ENCODE measurements at regions not wholly inside any gene's neighbourhood (a gene's known extent, or its start where the extent isn't known, plus 50 kb on each side); places are given as distances from the start of the nearest gene placed in this dataset.

DNA sequence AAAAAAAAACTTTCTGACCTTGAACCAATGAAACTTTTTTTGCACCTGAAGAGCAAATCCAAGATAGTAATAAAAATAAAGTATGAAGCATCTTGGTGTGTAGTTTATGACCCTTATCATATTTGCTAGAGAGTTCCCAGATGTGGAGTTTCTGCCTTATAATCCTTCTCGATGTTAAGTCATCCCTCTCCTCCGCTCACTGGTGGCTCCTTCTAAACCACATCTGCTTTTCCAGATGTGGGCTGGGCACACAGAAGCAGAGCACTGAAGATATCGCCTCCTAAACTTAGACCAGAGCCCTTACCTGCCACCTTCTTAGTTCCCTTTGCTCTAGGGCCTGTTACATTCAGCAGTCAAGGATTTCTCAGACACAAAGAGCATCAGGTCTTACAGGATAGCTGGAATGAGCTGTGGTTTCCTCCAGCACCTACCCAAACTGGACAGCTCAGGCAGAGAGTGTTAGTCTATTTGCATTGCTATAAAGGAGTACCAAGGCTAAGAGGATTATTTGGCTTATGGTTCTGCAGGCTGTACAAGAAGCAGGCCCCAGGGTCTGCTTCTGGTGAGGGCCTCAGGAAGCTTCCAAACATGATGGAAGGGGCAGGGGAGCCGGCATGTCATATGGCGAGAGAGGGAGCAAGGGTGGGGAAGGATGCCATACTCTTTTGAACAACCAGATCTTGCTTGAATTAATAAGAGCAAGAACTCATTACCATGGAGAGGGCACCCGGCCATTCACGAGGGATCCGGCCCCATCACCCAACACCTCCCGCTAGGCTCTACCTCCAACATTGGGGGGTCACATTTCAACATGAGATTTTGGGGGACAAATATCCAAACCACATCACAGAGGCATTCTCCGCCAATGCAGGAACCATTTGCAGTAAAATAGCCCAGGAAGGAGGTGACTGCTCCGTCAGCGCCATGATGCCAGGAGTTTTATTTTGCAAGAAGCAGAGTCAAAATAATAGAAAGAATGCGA is 75.6 kb upstream of the HELT start:
- POLR2A ChIA-PET: no interaction called here
- H3K4me2 ChIP-seq (ENCODE audit: low read depth, low read length): no peak overlapping the region
- H3K27me3 ChIP-seq (ENCODE audit: control insufficient read depth in 1 of 2, insufficient read depth in 2 of 2, low read length in 2 of 2): peaks cover 0 to 3% of the 10 kb centered on the region in 2 experiments; a peak in 1 of 5 replicates
- no peak overlapping the region for H2AFZ ChIP-seq (ENCODE audit: low read length)
- intact Hi-C loops (cut with micrococcal nuclease; ENCODE audit: unreplicated experiment): loop anchor here (10.0 kb wide), 1 partner anchor 132 kb away; no protein-coding TSS in a partner anchor
- H3K27ac ChIP-seq (ENCODE audit: extremely low read length, insufficient read depth, low read length): no peak overlapping the region
- no TSS peak for BruUV-seq (replicated peaks)
- 67% methylated on average over 13 of the region's 13 CpGs for WGBS (ENCODE audit: low lambda C conversion rate)
- H3K4me1 ChIP-seq (ENCODE audit: insufficient read depth, low read length): peaks cover under 1% of the 10 kb centered on the region; the same call in 1 of the 2 replicates
- no peak overlapping the region for H3K9ac ChIP-seq (ENCODE audit: insufficient read depth, low read depth, low read length)
- no peak for TF ChIP-seq ZNF20 (CRISPR knock-in tag; IDR thresholded peaks at IDR 0.05)
- TF ChIP-seq, protein P1, sequence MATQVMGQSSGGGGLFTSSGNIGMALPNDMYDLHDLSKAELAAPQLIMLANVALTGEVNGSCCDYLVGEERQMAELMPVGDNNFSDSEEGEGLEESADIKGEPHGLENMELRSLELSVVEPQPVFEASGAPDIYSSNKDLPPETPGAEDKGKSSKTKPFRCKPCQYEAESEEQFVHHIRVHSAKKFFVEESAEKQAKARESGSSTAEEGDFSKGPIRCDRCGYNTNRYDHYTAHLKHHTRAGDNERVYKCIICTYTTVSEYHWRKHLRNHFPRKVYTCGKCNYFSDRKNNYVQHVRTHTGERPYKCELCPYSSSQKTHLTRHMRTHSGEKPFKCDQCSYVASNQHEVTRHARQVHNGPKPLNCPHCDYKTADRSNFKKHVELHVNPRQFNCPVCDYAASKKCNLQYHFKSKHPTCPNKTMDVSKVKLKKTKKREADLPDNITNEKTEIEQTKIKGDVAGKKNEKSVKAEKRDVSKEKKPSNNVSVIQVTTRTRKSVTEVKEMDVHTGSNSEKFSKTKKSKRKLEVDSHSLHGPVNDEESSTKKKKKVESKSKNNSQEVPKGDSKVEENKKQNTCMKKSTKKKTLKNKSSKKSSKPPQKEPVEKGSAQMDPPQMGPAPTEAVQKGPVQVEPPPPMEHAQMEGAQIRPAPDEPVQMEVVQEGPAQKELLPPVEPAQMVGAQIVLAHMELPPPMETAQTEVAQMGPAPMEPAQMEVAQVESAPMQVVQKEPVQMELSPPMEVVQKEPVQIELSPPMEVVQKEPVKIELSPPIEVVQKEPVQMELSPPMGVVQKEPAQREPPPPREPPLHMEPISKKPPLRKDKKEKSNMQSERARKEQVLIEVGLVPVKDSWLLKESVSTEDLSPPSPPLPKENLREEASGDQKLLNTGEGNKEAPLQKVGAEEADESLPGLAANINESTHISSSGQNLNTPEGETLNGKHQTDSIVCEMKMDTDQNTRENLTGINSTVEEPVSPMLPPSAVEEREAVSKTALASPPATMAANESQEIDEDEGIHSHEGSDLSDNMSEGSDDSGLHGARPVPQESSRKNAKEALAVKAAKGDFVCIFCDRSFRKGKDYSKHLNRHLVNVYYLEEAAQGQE (IDR thresholded peaks at IDR 0.05; ENCODE audit: borderline replicate concordance in 1 of 2, low read depth in 1 of 2, low read length in 2 of 2): peak in 1 of 2 experiments; percentile 75; a peak in 3 of 4 replicates
- TF ChIP-seq ZNF775 (CRISPR knock-in tag; IDR thresholded peaks at IDR 0.05; ENCODE audit: borderline replicate concordance): no peak
- no peak for TF ChIP-seq ZBTB42 (CRISPR knock-in tag; IDR thresholded peaks at IDR 0.05)
- no peak for TF ChIP-seq ELF1 (CRISPR knock-in tag; IDR thresholded peaks at IDR 0.05)
- TF ChIP-seq TAF15 (IDR thresholded peaks at IDR 0.05; ENCODE audit: low read depth, low read length, poor library complexity, severe bottlenecking): no peak
- no peak for TF ChIP-seq SCMH1 (CRISPR knock-in tag; IDR thresholded peaks at IDR 0.05; ENCODE audit: borderline replicate concordance)
- no peak for TF ChIP-seq MATR3 (CRISPR knock-in tag; IDR thresholded peaks at IDR 0.05)
- CTCF ChIA-PET (ENCODE audit: low intra/inter-chr PET ratio, low total read pairs): no interaction called here
- H3K9me3 ChIP-seq (ENCODE audit: low read length): no peaks in the 10 kb centered on the region
- FAIRE-seq: no peak
- in situ Hi-C loops (cut with HindIII; ENCODE audit: extremely low pct_ligation_motif_present, low pct_unique_long_range_greater_than_20kb): no loop called here
- H3K79me2 ChIP-seq (ENCODE audit: insufficient read depth, low read length): no peaks in the 10 kb centered on the region
- ATAC-seq: no peak
- no peaks in the 10 kb centered on the region for H3K36me3 ChIP-seq (replicated peaks in 1 of 2; ENCODE audit: control insufficient read depth in 1 of 2, insufficient read depth in 2 of 2, low read length in 2 of 2)
- no peak for DNase-seq (ENCODE audit: low spot score)
- H4K20me1 ChIP-seq (ENCODE audit: insufficient read depth, low read length): no peaks in the 10 kb centered on the region
- no peak overlapping the region for H3K4me3 ChIP-seq (replicated peaks in 1 of 3; ENCODE audit: insufficient read depth in 1 of 3, low read depth in 2 of 3, low read length in 3 of 3)

Data from HepG2 (cell line).